SK-N-SH treated with all-trans-retinoic acid at 6 μM for 48 hours (cell line): ENCODE measurements at regions not wholly inside any gene's neighbourhood (a gene's known extent, or its start where the extent isn't known, plus 50 kb on each side); places are given as distances from the start of the nearest gene placed in this dataset.

Experiments used
- ESRRG ChIP-seq: fragments of 250-450 bp; sonication (Bioruptor Pico); IDR thresholded peaks from 2 replicates; pipeline ENCODE4 v1.6.1; 2021; ENCODE audit warnings: mild to moderate bottlenecking
- ZFP30 ChIP-seq: fragments of 450-650 bp; formaldehyde crosslinking; IDR thresholded peaks from 2 replicates; pipeline ENCODE4 v1.5.0; 2022; ENCODE audit warnings: mild to moderate bottlenecking, moderate library complexity

DNA sequence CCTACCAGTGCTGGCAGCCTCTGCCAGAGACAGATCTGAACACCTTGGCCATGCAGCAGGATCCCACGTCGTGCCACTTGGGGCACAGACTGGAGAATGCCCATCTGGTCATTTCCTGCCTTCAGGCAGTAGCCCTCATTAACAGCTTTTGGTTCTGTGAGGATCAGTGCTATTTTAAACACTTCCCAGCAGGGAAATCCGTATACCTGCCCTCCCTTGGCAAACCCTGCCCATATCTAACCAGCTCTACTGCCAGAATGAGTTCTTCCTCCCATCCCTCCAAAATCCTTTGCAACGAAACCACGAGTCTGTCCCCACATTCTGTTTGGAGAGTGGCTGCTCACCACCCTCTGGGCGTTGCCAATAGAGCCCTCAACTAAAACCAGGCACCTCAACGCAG lies 245.7 kb downstream of the ENGASE start:
- no peak for TF ChIP-seq ESRRG (CRISPR knock-in tag)
- TF ChIP-seq ZFP30 (CRISPR knock-in tag): no peak
